PC-9 (cell line): ENCODE measurements at regions not wholly inside any gene's neighbourhood (a gene's known extent, or its start where the extent isn't known, plus 50 kb on each side); places are given as distances from the start of the nearest gene placed in this dataset.

Experiments
- CTCF ChIP-seq: fragments of 200-600 bp; sonication (generic); conservative IDR thresholded peaks from 2 replicates; pipeline ENCODE4 v1.6.1; 2017; ENCODE audit warnings: mixed run types, antibody characterized with exemption, mild to moderate bottlenecking, moderate library complexity
- EZH2 ChIP-seq: fragments of 200-600 bp; sonication (generic); IDR thresholded peaks from 2 replicates; pipeline ENCODE4 v1.8.0; 2017; ENCODE audit warnings: antibody characterized with exemption, low read depth

- no peak for TF ChIP-seq EZH2
- TF ChIP-seq CTCF = no peak
Measured at GRCh38 chr4:3372264-3372932, 69.4 kb upstream of the HGFAC start.
